ENCODE measurements at regions not wholly inside any gene's neighbourhood (a gene's known extent, or its start where the extent isn't known, plus 50 kb on each side); places are given as distances from the start of the nearest gene placed in this dataset.

GRCh38 chr2:200013906-200014305 lies 58.5 kb downstream of the MAIP1 start:
- Histone ChIP-seq H3K23ac (ENCODE audit: low read length) (no peak overlapping the region), H3K36me3 (ENCODE audit: control insufficient read depth in 1 of 2, insufficient read depth in 2 of 2, low read length in 2 of 2) (no peaks in the 10 kb centered on the region), H2BK120ac (ENCODE audit: insufficient read depth, low read length, poor library complexity) (no peak overlapping the region), H2BK12ac (ENCODE audit: low read length) (no peak overlapping the region), H3K4me2 (ENCODE audit: low read length) (no peak overlapping the region), H3K27ac (ENCODE audit: low read depth, low read length) (no peak overlapping the region), H3K4me3 (ENCODE audit: low read depth, low read length) (no peak overlapping the region), H2AK5ac (ENCODE audit: low read length) (no peak overlapping the region), H4K12ac (ENCODE audit: low read depth, low read length) (no peak overlapping the region), H4K8ac (ENCODE audit: low read depth, low read length) (no peak overlapping the region), H4K91ac (ENCODE audit: low read depth, low read length) (no peak overlapping the region), H3K4ac (ENCODE audit: low read depth, low read length) (no peak overlapping the region), H3K9ac (ENCODE audit: low read length) (no peak overlapping the region), H3K27me3 (ENCODE audit: insufficient read depth, low read length) (no peaks in the 10 kb centered on the region), H3K18ac (ENCODE audit: low read length) (no peak overlapping the region), H3K14ac (ENCODE audit: low read length) (no peak overlapping the region), H3K4me1 (ENCODE audit: control insufficient read depth in 1 of 2, insufficient read depth in 2 of 2, low read length in 2 of 2) (no peaks in the 10 kb centered on the region), H3K79me2 (ENCODE audit: control insufficient read depth, insufficient read depth, low read length, poor library complexity) (no peaks in the 10 kb centered on the region), H2AFZ (ENCODE audit: insufficient read depth, low read length, poor library complexity) (no peak overlapping the region), H3K9me3 (ENCODE audit: insufficient read depth, low read depth, low read length) (no peaks in the 10 kb centered on the region), H2BK5ac (ENCODE audit: low read depth, low read length, poor library complexity) (no peak overlapping the region), H3K79me1 (ENCODE audit: low read length) (no peaks in the 10 kb centered on the region)
- WGBS (ENCODE audit: extremely low coverage, insufficient coverage, insufficient read length), result no CpG with 5 or more reads among the region's 3 CpGs
- no peak for DNase-seq

- no peaks in the 10 kb centered on the region for H3K27me3 ChIP-seq (ENCODE audit: insufficient read depth, low read length)
- H4K12ac ChIP-seq (ENCODE audit: low read depth, low read length), result no peak overlapping the region
- H2BK120ac ChIP-seq (ENCODE audit: insufficient read depth, low read length, poor library complexity), result no peak overlapping the region
- no peaks in the 10 kb centered on the region for H3K79me1 ChIP-seq (ENCODE audit: low read length)
- H3K9me3 ChIP-seq (ENCODE audit: insufficient read depth, low read depth, low read length), result no peaks in the 10 kb centered on the region
- no peak overlapping the region for H3K23ac ChIP-seq (ENCODE audit: low read length)
- H2AK5ac ChIP-seq (ENCODE audit: low read length), result no peak overlapping the region
- H2BK5ac ChIP-seq (ENCODE audit: low read depth, low read length, poor library complexity), result no peak overlapping the region
- no peak overlapping the region for H2BK12ac ChIP-seq (ENCODE audit: low read length)
- no peaks in the 10 kb centered on the region for H3K36me3 ChIP-seq (ENCODE audit: control insufficient read depth in 1 of 2, insufficient read depth in 2 of 2, low read length in 2 of 2)
- H3K4me3 ChIP-seq (ENCODE audit: low read depth, low read length), result no peak overlapping the region
- no peak overlapping the region for H4K8ac ChIP-seq (ENCODE audit: low read depth, low read length)
- H3K9ac ChIP-seq (ENCODE audit: low read length), result no peak overlapping the region
- H3K14ac ChIP-seq (ENCODE audit: low read length), result no peak overlapping the region
- no peak for DNase-seq
- H3K4me2 ChIP-seq (ENCODE audit: low read length), result no peak overlapping the region
- H2AFZ ChIP-seq (ENCODE audit: insufficient read depth, low read length, poor library complexity), result no peak overlapping the region
- WGBS (ENCODE audit: extremely low coverage, insufficient coverage, insufficient read length), result no CpG with 5 or more reads among the region's 5 CpGs
- no peak overlapping the region for H3K4ac ChIP-seq (ENCODE audit: low read depth, low read length)
- no peaks in the 10 kb centered on the region for H3K4me1 ChIP-seq (ENCODE audit: control insufficient read depth in 1 of 2, insufficient read depth in 2 of 2, low read length in 2 of 2)
- H3K27ac ChIP-seq (ENCODE audit: low read depth, low read length), result no peak overlapping the region
- H3K18ac ChIP-seq (ENCODE audit: low read length), result no peak overlapping the region
- no peak overlapping the region for H4K91ac ChIP-seq (ENCODE audit: low read depth, low read length)
- no peaks in the 10 kb centered on the region for H3K79me2 ChIP-seq (ENCODE audit: control insufficient read depth, insufficient read depth, low read length, poor library complexity)
Observed at GRCh38 chr2:200021449-200022114, 66.2 kb downstream of the MAIP1 start.

GRCh38 chr2:200022511-200022910 lies 67.1 kb downstream of the MAIP1 start:
- Histone ChIP-seq H2AK5ac (ENCODE audit: low read length) (no peak overlapping the region), H2BK5ac (ENCODE audit: low read depth, low read length, poor library complexity) (no peak overlapping the region), H3K79me1 (ENCODE audit: low read length) (no peaks in the 10 kb centered on the region), H3K18ac (ENCODE audit: low read length) (no peak overlapping the region), H4K12ac (ENCODE audit: low read depth, low read length) (no peak overlapping the region), H3K23ac (ENCODE audit: low read length) (no peak overlapping the region), H4K8ac (ENCODE audit: low read depth, low read length) (no peak overlapping the region), H3K27me3 (ENCODE audit: insufficient read depth, low read length) (no peaks in the 10 kb centered on the region), H3K14ac (ENCODE audit: low read length) (no peak overlapping the region), H3K4me3 (ENCODE audit: low read depth, low read length) (no peak overlapping the region), H4K91ac (ENCODE audit: low read depth, low read length) (no peak overlapping the region), H3K27ac (ENCODE audit: low read depth, low read length) (no peak overlapping the region), H2AFZ (ENCODE audit: insufficient read depth, low read length, poor library complexity) (no peak overlapping the region), H3K9ac (ENCODE audit: low read length) (no peak overlapping the region), H2BK12ac (ENCODE audit: low read length) (no peak overlapping the region), H3K36me3 (ENCODE audit: control insufficient read depth in 1 of 2, insufficient read depth in 2 of 2, low read length in 2 of 2) (no peaks in the 10 kb centered on the region), H3K4me2 (ENCODE audit: low read length) (no peak overlapping the region), H3K4ac (ENCODE audit: low read depth, low read length) (no peak overlapping the region), H3K79me2 (ENCODE audit: control insufficient read depth, insufficient read depth, low read length, poor library complexity) (no peaks in the 10 kb centered on the region), H3K4me1 (ENCODE audit: control insufficient read depth in 1 of 2, insufficient read depth in 2 of 2, low read length in 2 of 2) (no peaks in the 10 kb centered on the region), H2BK120ac (ENCODE audit: insufficient read depth, low read length, poor library complexity) (no peak overlapping the region), H3K9me3 (ENCODE audit: insufficient read depth, low read depth, low read length) (no peaks in the 10 kb centered on the region)
- DNase-seq, result no peak
- WGBS (ENCODE audit: extremely low coverage, insufficient coverage, insufficient read length), result no CpG with 5 or more reads among the region's 2 CpGs

DNA sequence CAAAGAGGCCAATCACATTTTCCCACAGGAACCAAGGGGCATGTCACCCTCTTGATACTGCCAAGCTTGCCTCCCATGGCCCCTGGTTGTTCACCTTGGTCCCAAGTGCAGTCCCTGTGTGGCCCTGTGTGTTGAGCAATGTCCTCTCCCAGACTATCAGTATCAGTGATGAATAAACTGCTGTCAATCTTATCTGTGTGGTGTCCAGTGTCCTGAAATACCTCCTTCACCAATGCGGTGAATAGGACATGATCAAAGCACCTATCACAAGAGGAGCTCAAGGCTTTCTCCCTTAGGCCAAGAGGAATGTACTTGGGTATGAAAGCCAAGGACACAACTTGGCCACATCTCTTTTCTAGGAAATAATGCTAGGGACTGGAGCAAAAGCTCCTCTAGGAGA lies 68.2 kb downstream of the MAIP1 start:
- Histone ChIP-seq H3K36me3 (ENCODE audit: control insufficient read depth in 1 of 2, insufficient read depth in 2 of 2, low read length in 2 of 2) (no peaks in the 10 kb centered on the region), H4K8ac (ENCODE audit: low read depth, low read length) (no peak overlapping the region), H3K23ac (ENCODE audit: low read length) (no peak overlapping the region), H3K9ac (ENCODE audit: low read length) (no peak overlapping the region), H3K9me3 (ENCODE audit: insufficient read depth, low read depth, low read length) (no peaks in the 10 kb centered on the region), H3K14ac (ENCODE audit: low read length) (no peak overlapping the region), H2AK5ac (ENCODE audit: low read length) (no peak overlapping the region), H2BK120ac (ENCODE audit: insufficient read depth, low read length, poor library complexity) (no peak overlapping the region), H3K4me3 (ENCODE audit: low read depth, low read length) (no peak overlapping the region), H3K27me3 (ENCODE audit: insufficient read depth, low read length) (no peaks in the 10 kb centered on the region), H3K79me2 (ENCODE audit: control insufficient read depth, insufficient read depth, low read length, poor library complexity) (no peaks in the 10 kb centered on the region), H2AFZ (ENCODE audit: insufficient read depth, low read length, poor library complexity) (no peak overlapping the region), H3K79me1 (ENCODE audit: low read length) (no peaks in the 10 kb centered on the region), H3K4me1 (ENCODE audit: control insufficient read depth in 1 of 2, insufficient read depth in 2 of 2, low read length in 2 of 2) (no peaks in the 10 kb centered on the region), H4K91ac (ENCODE audit: low read depth, low read length) (no peak overlapping the region), H3K4me2 (ENCODE audit: low read length) (no peak overlapping the region), H3K27ac (ENCODE audit: low read depth, low read length) (no peak overlapping the region), H3K18ac (ENCODE audit: low read length) (no peak overlapping the region), H3K4ac (ENCODE audit: low read depth, low read length) (no peak overlapping the region), H2BK12ac (ENCODE audit: low read length) (no peak overlapping the region), H2BK5ac (ENCODE audit: low read depth, low read length, poor library complexity) (no peak overlapping the region), H4K12ac (ENCODE audit: low read depth, low read length) (no peak overlapping the region)
- DNase-seq, result no peak
- no CpG with 5 or more reads among the region's 1 CpG for WGBS (ENCODE audit: extremely low coverage, insufficient coverage, insufficient read length)
